PC-9 (cell line): ENCODE measurements at regions not wholly inside any gene's neighbourhood (a gene's known extent, or its start where the extent isn't known, plus 50 kb on each side); places are given as distances from the start of the nearest gene placed in this dataset.

Experiments used
- EZH2 ChIP-seq: fragments of 200-600 bp; sonication (generic); IDR thresholded peaks from 2 replicates; pipeline ENCODE4 v1.8.0; 2017; ENCODE audit warnings: antibody characterized with exemption, low read depth
- TF ChIP-seq, protein P1 (sequence below): fragments of 200-600 bp; sonication (generic); conservative IDR thresholded peaks from 2 replicates; pipeline ENCODE4 v1.6.1; 2017; ENCODE audit warnings: mixed run types, antibody characterized with exemption, mild to moderate bottlenecking, moderate library complexity

DNA sequence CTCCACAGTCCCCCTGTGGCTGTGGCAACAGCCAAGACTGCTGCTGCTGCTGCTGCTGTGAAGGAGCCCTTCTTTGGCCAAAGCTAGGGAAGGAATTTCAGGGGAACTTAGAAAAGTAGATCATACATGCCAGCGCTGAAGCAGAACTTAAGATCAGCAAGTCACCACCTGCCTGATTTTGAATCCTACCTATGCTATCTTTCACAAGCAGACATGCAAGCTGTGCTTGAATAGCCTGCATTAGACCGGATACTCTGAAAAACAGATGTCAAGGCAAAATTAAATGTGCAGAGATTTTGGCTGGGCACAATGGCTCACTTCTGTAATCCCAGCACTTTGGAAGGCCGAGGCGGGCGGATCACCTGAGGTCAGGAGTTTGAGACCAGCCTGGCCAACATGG, 99.3 kb upstream of the ZNF366 start:
- TF ChIP-seq, protein P1, sequence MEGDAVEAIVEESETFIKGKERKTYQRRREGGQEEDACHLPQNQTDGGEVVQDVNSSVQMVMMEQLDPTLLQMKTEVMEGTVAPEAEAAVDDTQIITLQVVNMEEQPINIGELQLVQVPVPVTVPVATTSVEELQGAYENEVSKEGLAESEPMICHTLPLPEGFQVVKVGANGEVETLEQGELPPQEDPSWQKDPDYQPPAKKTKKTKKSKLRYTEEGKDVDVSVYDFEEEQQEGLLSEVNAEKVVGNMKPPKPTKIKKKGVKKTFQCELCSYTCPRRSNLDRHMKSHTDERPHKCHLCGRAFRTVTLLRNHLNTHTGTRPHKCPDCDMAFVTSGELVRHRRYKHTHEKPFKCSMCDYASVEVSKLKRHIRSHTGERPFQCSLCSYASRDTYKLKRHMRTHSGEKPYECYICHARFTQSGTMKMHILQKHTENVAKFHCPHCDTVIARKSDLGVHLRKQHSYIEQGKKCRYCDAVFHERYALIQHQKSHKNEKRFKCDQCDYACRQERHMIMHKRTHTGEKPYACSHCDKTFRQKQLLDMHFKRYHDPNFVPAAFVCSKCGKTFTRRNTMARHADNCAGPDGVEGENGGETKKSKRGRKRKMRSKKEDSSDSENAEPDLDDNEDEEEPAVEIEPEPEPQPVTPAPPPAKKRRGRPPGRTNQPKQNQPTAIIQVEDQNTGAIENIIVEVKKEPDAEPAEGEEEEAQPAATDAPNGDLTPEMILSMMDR: no peak
- no peak for TF ChIP-seq EZH2
